Right cardiac atrium (tissue), 5 donors: ENCODE measurements at regions not wholly inside any gene's neighbourhood (a gene's known extent, or its start where the extent isn't known, plus 50 kb on each side); places are given as distances from the start of the nearest gene placed in this dataset.
"Not testable (repeated sequence)": the region's sequence is repeated elsewhere in the genome, so short reads cannot be mapped to it uniquely, and the experiment has no call there.

Experiments
- ATAC-seq, 2 donors: fragments of 200-7000 bp; cut with Tn5 transposase; one replicate each; pipeline versions ENCODE4 v1.8.0 to v1.9.1; 2020; ENCODE audit warnings: moderate library complexity in 2 of 2, mild to moderate bottlenecking in 1 of 2
- DNase-seq, 3 donors: peaks; one replicate each; pipeline ENCODE4 v3.0.0-alpha.2; 2020
- H3K27ac ChIP-seq: one replicate; pipeline ENCODE4 v1.5.1; 2013; ENCODE audit warnings: mild to moderate bottlenecking, low read length, control low read depth, moderate library complexity
- H3K27me3 ChIP-seq: one replicate; pipeline ENCODE4 v1.6.1; 2013; ENCODE audit not compliant: control insufficient read depth, insufficient read depth
- H3K4me1 ChIP-seq: one replicate; pipeline ENCODE4 v1.6.1; 2013; ENCODE audit warnings: low read length; ENCODE audit not compliant: control insufficient read depth, insufficient read depth
- H3K4me3 ChIP-seq: one replicate; pipeline ENCODE4 v1.5.1; 2013; ENCODE audit warnings: low read length, control low read depth
- H3K9me3 ChIP-seq: one replicate; pipeline ENCODE4 v1.6.1; 2013; ENCODE audit warnings: low read length; ENCODE audit not compliant: control insufficient read depth
- WGBS: extraction: QIAGEN DNeasy Blood & Tissue Kit; methylation state at CpG from one replicate; pipeline ENCODE4 v1.1.7; 2013; 5-methylcytosine and 5-hydroxymethylcytosine counted together
- intact Hi-C, 4 donors: fragments of 100-400 bp; cut with DNase I; formaldehyde crosslinking; loops; one replicate each; pipeline versions ENCODE4 v1.11.0 to v1.14.0; 2022 to 2023
- donor health status: healthy with polysubstance abuse.
- donor health status: DM: no; HTN: yes; CAD: no.
- donor health status: DM: no; HTN: no; CAD: no.
- donor health status: DM: no; HTN: yes; CAD: no; lungs with severe emphysema.
- donor health status: DM: yes; HTN: yes; CAD: no.

DNA sequence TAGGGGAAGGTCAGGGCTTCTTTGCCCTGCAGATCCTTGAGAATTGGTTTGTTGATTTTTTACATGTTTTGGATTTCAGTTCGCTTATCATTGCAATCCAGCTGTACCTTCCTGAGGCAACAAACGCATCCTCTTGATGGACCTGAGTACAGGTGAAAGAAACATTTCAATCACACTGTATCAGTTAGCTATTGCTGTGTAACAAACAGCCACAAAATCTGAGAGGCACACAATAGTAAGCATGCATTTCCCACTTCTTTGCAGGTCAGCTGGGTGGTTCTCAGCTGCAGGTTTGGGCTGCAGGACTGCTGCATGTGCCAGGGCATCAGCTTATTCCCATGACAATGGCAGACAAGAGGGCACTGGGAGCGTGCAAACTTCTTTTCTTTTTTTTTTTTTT is 586.4 kb downstream of the MATN1 start:
- intact Hi-C loops = no loop called here
- H3K9me3 ChIP-seq = no peaks in the 10 kb centered on the region
- DNase-seq (no peak), ATAC-seq (no peak)
- 86% methylated on average over 3 of the region's 3 CpGs for WGBS
- H3K27ac ChIP-seq = no peak overlapping the region
- H3K27me3 ChIP-seq = no peaks in the 10 kb centered on the region
- no peak overlapping the region for H3K4me3 ChIP-seq
- no peaks in the 10 kb centered on the region for H3K4me1 ChIP-seq

DNA sequence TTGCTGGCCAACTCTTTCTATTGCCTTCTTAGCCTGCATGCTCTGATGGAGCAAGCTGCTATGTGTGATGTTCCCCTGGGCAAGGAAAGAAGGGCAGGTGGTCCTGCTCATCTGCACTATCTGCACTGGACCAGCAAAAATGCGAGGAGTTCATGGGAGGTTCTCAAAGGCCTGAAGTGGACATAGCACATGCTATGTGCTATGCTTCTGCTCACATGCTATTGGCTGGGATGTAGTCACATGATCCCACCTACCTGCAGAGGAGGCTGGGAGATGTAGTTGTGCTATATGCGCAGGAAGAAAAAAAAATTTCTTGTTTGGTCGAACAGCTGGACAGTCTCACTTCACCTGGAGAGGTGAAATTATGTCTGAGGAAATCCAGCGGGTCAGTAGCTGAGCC is 587.7 kb downstream of the MATN1 start:
- 87% methylated on average over 4 of the region's 4 CpGs for WGBS
- H3K27ac ChIP-seq = no peak overlapping the region
- no peaks in the 10 kb centered on the region for H3K4me1 ChIP-seq
- DNase-seq = no peak
- H3K27me3 ChIP-seq = no peaks in the 10 kb centered on the region
- no peaks in the 10 kb centered on the region for H3K9me3 ChIP-seq
- intact Hi-C loops = no loop called here
- no peak for ATAC-seq
- no peak overlapping the region for H3K4me3 ChIP-seq

DNA sequence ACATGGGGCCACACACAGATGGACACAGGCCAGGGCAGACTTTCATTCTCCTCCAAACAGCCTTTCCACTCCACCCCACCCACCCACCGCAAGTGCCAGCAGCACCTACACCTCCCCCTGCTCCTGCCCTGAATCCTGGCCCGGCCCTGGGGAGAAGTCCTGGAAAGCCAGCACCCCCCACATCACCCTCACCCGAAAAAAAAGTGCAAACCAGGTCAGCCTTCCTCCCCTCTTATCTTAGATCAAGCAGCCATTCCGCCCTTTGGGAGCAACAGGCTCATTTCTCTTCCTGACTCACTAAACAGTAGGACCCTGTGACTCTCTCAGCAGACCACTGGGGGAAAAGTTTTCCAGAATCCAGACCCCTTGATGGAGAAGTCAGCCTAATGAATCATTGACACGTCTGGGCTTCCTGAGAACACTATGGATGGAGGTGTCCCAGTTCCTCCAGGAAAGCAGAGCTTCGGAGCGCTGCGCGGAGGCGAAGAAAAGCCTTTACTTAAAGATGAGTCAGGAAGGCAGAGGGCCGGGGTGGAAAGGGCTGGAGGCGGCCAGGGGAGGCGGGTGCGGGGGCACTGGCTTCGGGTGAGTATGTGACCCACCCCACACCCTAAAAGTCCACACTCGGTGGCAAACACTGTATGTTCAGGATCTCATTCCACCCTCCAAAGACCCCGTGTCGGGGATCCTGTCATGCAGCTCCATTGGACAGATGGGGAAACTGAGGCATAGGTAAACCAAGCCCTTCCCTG is 588.7 kb downstream of the MATN1 start:
- Histone ChIP-seq H3K4me1 (no peaks in the 10 kb centered on the region), H3K9me3 (no peaks in the 10 kb centered on the region), H3K27me3 (no peaks in the 10 kb centered on the region), H3K4me3 (no peak overlapping the region), H3K27ac (no peak overlapping the region)
- no peak for ATAC-seq
- DNase-seq = no peak
- 70% methylated on average over 18 of the region's 18 CpGs for WGBS
- intact Hi-C loops = no loop called here

DNA sequence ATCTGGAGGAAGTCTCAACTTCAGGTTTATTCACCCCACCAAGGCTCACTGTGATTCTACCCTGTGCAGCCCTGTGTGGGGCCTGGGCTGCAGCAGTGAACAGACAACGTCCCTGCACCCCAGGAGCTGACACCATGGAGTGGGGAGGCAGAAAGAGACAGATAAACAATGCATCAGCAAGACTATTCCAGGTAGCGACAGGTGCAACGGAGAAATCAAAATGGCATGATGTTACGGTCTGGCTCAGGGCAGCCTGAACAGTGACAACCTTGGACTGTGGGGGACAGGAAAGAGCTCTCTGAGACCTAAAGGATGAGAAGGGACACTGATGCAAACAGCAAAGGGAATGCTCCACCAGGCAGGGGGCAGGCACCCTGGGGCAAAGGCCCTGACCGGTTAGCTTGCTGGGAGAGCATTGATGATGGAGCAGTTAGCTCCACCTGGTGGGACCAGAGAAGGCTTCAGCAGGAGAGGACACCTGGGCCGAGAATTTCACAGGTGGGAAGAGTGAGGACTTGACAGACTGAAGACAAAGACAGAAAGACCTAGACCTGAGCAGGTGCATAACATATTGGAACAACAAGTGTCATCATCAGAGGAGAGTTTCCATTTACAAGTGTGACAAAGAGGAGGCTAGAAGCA is 589.9 kb downstream of the MATN1 start:
- intact Hi-C loops = no loop called here
- WGBS = 85% methylated on average over 6 of the region's 6 CpGs
- Histone ChIP-seq H3K27me3 (no peaks in the 10 kb centered on the region), H3K9me3 (no peaks in the 10 kb centered on the region), H3K4me1 (no peaks in the 10 kb centered on the region), H3K27ac (no peak overlapping the region), H3K4me3 (no peak overlapping the region)
- DNase-seq (no peak), ATAC-seq (no peak)

- intact Hi-C loops = no loop called here
- 86% methylated on average over 10 of the region's 10 CpGs for WGBS
- ATAC-seq (no peak), DNase-seq (no peak)
- no peak overlapping the region for H3K27ac ChIP-seq
- no peaks in the 10 kb centered on the region for H3K9me3 ChIP-seq
- no peak overlapping the region for H3K4me3 ChIP-seq
- H3K27me3 ChIP-seq = no peaks in the 10 kb centered on the region
- no peaks in the 10 kb centered on the region for H3K4me1 ChIP-seq
Observed at GRCh38 chr1:30132602-30133286, 590.6 kb downstream of the MATN1 start.

DNA sequence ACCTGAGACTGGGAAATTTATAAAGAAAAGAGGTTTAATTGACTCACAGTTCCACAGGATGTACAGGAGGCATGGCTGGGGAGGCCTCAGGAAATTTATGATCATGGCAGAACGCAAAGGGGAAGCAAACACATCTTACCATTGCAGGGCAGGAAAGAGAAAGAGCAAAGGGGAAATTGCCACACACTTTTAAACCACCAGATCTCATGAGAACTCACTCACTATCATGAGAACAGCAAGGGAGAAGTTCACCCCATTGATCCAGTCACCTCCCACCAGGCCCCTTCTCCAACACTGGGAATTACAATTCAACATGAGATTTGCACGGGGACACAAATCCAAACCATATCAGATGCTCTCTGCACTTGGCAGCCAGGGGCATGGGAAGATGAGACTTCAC is 592.8 kb downstream of the MATN1 start:
- intact Hi-C loops = not testable (repeated sequence)

GRCh38 chr1:30130099-30130498 is 593.3 kb downstream of the MATN1 start:
- H3K27me3 ChIP-seq = no peaks in the 10 kb centered on the region
- H3K4me3 ChIP-seq = no peak overlapping the region
- H3K4me1 ChIP-seq = no peaks in the 10 kb centered on the region
- no peaks in the 10 kb centered on the region for H3K9me3 ChIP-seq
- intact Hi-C loops = no loop called here
- ATAC-seq = no peak
- no peak for DNase-seq
- H3K27ac ChIP-seq = no peak overlapping the region
- 79% methylated on average over 4 of the region's 4 CpGs for WGBS

More for the DNA sequence above, 592.8 kb downstream of the MATN1 start:
- not testable (repeated sequence) for H3K4me1 ChIP-seq, H3K27ac ChIP-seq, H3K27me3 ChIP-seq, H3K4me3 ChIP-seq, ATAC-seq, DNase-seq, H3K9me3 ChIP-seq
- 58% methylated on average over 2 of the region's 2 CpGs for WGBS

DNA sequence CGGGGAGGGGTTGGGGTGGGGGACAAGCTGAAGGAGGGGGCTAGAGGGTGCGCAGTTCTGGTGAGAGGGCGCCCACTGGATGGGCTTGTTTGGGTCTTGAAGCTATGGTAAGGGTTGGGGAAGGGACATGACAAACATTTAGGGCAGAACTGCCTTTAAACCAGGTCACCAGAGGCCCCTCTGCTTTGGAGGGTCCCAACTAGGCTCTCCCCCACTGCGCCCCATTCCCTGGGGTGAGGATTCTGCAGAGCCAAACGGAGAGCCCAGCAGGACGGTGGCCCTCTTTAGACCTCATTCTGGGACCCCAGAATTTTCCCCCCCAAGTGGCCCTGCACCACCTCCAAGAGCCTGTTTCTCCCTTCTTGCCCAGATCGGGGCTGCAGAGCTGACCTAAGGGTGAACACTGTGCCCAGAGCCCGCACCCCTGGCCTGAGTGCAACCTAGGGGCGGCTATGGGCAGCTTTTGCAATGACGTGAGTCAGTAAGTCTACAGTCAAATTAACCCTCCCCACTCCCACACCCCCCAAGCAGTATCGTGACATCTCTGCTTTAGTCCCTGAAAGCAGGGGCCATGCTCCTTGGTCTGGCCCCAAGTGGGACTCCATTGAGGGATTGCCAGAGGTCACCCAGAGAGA is 593.8 kb downstream of the MATN1 start:
- Histone ChIP-seq H3K27me3 (no peaks in the 10 kb centered on the region), H3K27ac (no peak overlapping the region), H3K4me1 (no peaks in the 10 kb centered on the region), H3K9me3 (no peaks in the 10 kb centered on the region), H3K4me3 (no peak overlapping the region)
- ATAC-seq (peak in 1 of 2 donors; percentile 19), DNase-seq (no peak)
- intact Hi-C loops = no loop called here
- 55% methylated on average over 11 of the region's 11 CpGs for WGBS

DNA sequence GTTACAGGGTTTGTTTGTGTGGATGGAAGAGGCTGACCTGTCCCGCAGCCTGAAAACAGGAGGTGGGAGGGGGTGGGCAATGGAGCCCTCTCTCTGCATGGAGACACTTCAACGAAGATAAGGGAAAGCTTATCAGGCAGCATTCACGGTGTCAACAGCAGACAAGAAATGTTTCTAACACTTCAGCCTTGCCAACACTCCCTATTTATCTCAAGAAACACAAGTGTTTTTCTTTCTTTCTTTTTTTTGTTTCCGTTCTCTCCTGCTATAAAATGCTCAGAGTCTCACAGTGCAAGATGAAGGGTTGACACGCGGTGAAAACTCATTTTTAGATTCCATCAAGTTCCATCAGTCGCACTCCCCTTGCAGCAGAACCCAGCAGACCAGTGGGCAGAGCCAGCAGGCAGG is 594.4 kb downstream of the MATN1 start:
- no peak overlapping the region for H3K4me3 ChIP-seq
- DNase-seq (peak in 1 of 3 donors; percentile 61), ATAC-seq (peak; percentile 61 to 84)
- no peaks in the 10 kb centered on the region for H3K27me3 ChIP-seq
- H3K9me3 ChIP-seq = no peaks in the 10 kb centered on the region
- no peaks in the 10 kb centered on the region for H3K4me1 ChIP-seq
- H3K27ac ChIP-seq = no peak overlapping the region
- intact Hi-C loops = no loop called here
- WGBS = 20% methylated on average over 7 of the region's 7 CpGs

DNA sequence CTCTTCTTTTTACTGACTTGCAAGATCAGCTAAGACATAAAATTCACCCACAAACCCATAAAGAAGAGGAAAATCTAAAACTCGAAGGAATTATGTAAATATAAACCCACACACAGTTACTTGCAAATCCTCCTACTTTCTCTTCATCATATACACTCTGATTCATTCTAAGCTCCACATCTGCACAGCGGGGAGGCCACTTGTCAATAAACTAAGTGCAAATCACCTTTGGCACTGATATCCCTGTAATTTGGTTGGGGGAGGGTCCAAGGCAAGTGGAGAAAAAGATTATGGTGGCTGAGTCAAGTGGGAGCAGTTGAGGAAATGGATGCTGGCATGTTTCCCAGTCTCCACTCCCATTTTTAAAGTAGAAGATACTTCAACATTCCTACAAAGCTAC is 596.5 kb downstream of the MATN1 start:
- Histone ChIP-seq H3K9me3 (no peaks in the 10 kb centered on the region), H3K27me3 (no peaks in the 10 kb centered on the region), H3K27ac (no peak overlapping the region), H3K4me1 (no peaks in the 10 kb centered on the region), H3K4me3 (no peak overlapping the region)
- 72% methylated on average over 2 of the region's 2 CpGs for WGBS
- intact Hi-C loops = no loop called here
- ATAC-seq (no peak), DNase-seq (no peak)

GRCh38 chr1:30125821-30126170 is 597.6 kb downstream of the MATN1 start:
- ATAC-seq = no peak
- DNase-seq = no peak
- intact Hi-C loops = no loop called here
- Histone ChIP-seq H3K4me3 (no peak overlapping the region), H3K9me3 (no peaks in the 10 kb centered on the region), H3K27ac (no peak overlapping the region), H3K27me3 (no peaks in the 10 kb centered on the region), H3K4me1 (no peaks in the 10 kb centered on the region)
- WGBS = 72% methylated on average over 3 of the region's 3 CpGs
